ENCODE measurements at regions not wholly inside any gene's neighbourhood (a gene's known extent, or its start where the extent isn't known, plus 50 kb on each side); places are given as distances from the start of the nearest gene placed in this dataset.

GRCh38 chr1:239897458-239897857 lies 194.2 kb upstream of the FMN2 start:
- ATAC-seq (no peak; the same call in 2 of the 3 replicates), DNase-seq (ENCODE audit: low spot score) (no peak)
- no peak overlapping the region for H2AFZ ChIP-seq
- Mint-ChIP-seq H3K9me3 (peaks cover 5% of the 10 kb centered on the region), H3K4me1 (peaks cover 6% of the 10 kb centered on the region; the same call in 2 of the 3 replicates), H3K4me3 (peak overlapping the region; percentile 24; the same call in 1 of the 3 replicates), H3K36me3 (ENCODE audit: low read depth) (peaks cover 6% of the 10 kb centered on the region; the same call in 2 of the 3 replicates), H3K27me3 (ENCODE audit: insufficient read depth, low read depth, poor library complexity) (no peaks in the 10 kb centered on the region), H3K27ac (no peak overlapping the region)
- no peaks in the 10 kb centered on the region for H3K27me3 ChIP-seq (ENCODE audit: insufficient read depth)
- no peak overlapping the region for H3K27ac ChIP-seq (ENCODE audit: low read depth)
- H3K4me2 ChIP-seq: peak overlapping the region; percentile 53
- no peaks in the 10 kb centered on the region for H3K79me2 ChIP-seq (replicated peaks; ENCODE audit: insufficient read depth)
- peak overlapping the region; percentile 2; the same call in 1 of the 2 replicates for H3K4me3 ChIP-seq
- peaks cover 11% of the 10 kb centered on the region for H3K4me1 ChIP-seq (ENCODE audit: insufficient read depth)
- no peaks in the 10 kb centered on the region for H3K36me3 ChIP-seq (ENCODE audit: insufficient read depth)
- no peaks in the 10 kb centered on the region for H4K20me1 ChIP-seq (replicated peaks; ENCODE audit: insufficient read depth)
- no peaks in the 10 kb centered on the region for H3F3A ChIP-seq (replicated peaks; ENCODE audit: low read depth)
- H3K9me2 ChIP-seq (ENCODE audit: insufficient read depth): no peaks in the 10 kb centered on the region
- TF ChIP-seq CTCF (conservative IDR thresholded peaks at IDR 0.05; ENCODE audit: low read depth in 2 of 2): no peak
- TF ChIP-seq ZNF331 (CRISPR knock-in tag; IDR thresholded peaks at IDR 0.05; ENCODE audit: low read depth): no peak
- no peak for TF ChIP-seq POLR2AphosphoS5 (IDR thresholded peaks at IDR 0.05; ENCODE audit: low read depth)
- no peak for TF ChIP-seq STAT1 (IDR thresholded peaks at IDR 0.05; ENCODE audit: unreplicated experiment)
- no peak for TF ChIP-seq ZNF114 (CRISPR knock-in tag; IDR thresholded peaks at IDR 0.05)
- no peak for TF ChIP-seq ZNF462 (CRISPR knock-in tag; IDR thresholded peaks at IDR 0.05)

Measured in GM23338 (cell line).